ENCODE measurements at regions not wholly inside any gene's neighbourhood (a gene's known extent, or its start where the extent isn't known, plus 50 kb on each side); places are given as distances from the start of the nearest gene placed in this dataset.

DNA sequence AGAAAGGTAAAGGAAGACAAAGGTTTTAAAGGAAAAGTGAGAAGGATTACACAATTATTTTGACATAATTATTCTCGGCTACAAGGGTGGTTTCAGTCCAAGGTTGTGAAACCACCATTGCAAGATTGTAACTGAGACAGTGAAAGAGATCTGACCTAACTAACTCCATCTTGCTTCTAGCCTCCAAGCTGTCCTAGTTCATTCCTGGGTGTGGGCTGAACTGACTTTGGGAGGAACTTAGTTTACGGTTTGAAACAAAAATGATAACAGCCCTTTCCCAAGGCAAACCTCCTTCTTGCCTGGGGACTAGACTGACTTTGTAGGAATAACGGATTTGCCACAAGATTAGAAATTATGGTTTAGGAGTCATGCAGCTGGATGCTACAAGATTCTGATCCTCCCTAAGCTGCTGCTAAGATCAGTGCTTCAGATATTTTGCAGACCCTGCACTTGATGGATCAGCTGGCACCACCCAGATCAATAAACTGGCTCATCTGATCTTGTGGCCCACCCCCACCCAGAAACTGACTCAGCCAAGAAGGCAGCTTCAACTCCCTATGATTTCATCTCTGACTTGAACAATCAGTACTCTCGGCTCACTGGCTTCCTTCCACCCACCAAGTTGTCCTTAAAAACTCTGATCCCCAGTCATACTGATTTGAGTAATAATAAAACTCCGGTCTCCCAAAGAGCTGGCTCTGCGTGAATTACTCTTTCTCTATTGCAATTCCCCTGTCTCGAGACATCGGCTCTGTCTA, 57.7 kb upstream of the AADACL2 start (continued):
- TF ChIP-seq, protein P1, sequence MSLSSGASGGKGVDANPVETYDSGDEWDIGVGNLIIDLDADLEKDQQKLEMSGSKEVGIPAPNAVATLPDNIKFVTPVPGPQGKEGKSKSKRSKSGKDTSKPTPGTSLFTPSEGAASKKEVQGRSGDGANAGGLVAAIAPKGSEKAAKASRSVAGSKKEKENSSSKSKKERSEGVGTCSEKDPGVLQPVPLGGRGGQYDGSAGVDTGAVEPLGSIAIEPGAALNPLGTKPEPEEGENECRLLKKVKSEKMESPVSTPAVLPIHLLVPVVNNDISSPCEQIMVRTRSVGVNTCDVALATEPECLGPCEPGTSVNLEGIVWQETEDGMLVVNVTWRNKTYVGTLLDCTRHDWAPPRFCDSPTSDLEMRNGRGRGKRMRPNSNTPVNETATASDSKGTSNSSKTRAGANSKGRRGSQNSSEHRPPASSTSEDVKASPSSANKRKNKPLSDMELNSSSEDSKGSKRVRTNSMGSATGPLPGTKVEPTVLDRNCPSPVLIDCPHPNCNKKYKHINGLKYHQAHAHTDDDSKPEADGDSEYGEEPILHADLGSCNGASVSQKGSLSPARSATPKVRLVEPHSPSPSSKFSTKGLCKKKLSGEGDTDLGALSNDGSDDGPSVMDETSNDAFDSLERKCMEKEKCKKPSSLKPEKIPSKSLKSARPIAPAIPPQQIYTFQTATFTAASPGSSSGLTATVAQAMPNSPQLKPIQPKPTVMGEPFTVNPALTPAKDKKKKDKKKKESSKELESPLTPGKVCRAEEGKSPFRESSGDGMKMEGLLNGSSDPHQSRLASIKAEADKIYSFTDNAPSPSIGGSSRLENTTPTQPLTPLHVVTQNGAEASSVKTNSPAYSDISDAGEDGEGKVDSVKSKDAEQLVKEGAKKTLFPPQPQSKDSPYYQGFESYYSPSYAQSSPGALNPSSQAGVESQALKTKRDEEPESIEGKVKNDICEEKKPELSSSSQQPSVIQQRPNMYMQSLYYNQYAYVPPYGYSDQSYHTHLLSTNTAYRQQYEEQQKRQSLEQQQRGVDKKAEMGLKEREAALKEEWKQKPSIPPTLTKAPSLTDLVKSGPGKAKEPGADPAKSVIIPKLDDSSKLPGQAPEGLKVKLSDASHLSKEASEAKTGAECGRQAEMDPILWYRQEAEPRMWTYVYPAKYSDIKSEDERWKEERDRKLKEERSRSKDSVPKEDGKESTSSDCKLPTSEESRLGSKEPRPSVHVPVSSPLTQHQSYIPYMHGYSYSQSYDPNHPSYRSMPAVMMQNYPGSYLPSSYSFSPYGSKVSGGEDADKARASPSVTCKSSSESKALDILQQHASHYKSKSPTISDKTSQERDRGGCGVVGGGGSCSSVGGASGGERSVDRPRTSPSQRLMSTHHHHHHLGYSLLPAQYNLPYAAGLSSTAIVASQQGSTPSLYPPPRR (CRISPR knock-in tag; IDR thresholded peaks at IDR 0.05; ENCODE audit: borderline replicate concordance): no peak
- TF ChIP-seq PHB (CRISPR knock-in tag; IDR thresholded peaks at IDR 0.05) (no peak), ZNF3 (CRISPR knock-in tag; IDR thresholded peaks at IDR 0.05) (no peak), ZNF41 (CRISPR knock-in tag; conservative IDR thresholded peaks at IDR 0.05) (peak; percentile 78), TAL1 (IDR thresholded peaks at IDR 0.05) (no peak), STAT5A (IDR thresholded peaks at IDR 0.05; ENCODE audit: borderline replicate concordance, low read length) (no peak), TCF7L2 (IDR thresholded peaks at IDR 0.05; ENCODE audit: low read depth, low read length) (no peak), ZNF445 (CRISPR knock-in tag; IDR thresholded peaks at IDR 0.05; ENCODE audit: low read depth) (no peak), ATF7 (IDR thresholded peaks at IDR 0.05) (no peak), POLR2A (conservative IDR thresholded peaks at IDR 0.05) (no peak), ZNF134 (CRISPR knock-in tag; conservative IDR thresholded peaks at IDR 0.05) (no peak), GTF2A2 (tag; IDR thresholded peaks at IDR 0.05) (peak; percentile 92), ZNF589 (CRISPR knock-in tag; IDR thresholded peaks at IDR 0.05; ENCODE audit: low read depth) (peak; percentile 62; the same call in 1 of the 2 replicates), ESRRA (IDR thresholded peaks at IDR 0.05; ENCODE audit: borderline replicate concordance, low read depth) (no peak), FOXJ3 (CRISPR knock-in tag; IDR thresholded peaks at IDR 0.05) (no peak), FOS (IDR thresholded peaks at IDR 0.05; ENCODE audit: extremely low read depth, insufficient read length) (no peak), CC2D1A (IDR thresholded peaks at IDR 0.05) (no peak)
- TF ChIP-seq, protein P2, sequence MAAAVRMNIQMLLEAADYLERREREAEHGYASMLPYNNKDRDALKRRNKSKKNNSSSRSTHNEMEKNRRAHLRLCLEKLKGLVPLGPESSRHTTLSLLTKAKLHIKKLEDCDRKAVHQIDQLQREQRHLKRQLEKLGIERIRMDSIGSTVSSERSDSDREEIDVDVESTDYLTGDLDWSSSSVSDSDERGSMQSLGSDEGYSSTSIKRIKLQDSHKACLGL (CRISPR knock-in tag; IDR thresholded peaks at IDR 0.05; ENCODE audit: borderline replicate concordance, poor library complexity, severe bottlenecking): no peak
- TF ChIP-seq, protein P3, sequence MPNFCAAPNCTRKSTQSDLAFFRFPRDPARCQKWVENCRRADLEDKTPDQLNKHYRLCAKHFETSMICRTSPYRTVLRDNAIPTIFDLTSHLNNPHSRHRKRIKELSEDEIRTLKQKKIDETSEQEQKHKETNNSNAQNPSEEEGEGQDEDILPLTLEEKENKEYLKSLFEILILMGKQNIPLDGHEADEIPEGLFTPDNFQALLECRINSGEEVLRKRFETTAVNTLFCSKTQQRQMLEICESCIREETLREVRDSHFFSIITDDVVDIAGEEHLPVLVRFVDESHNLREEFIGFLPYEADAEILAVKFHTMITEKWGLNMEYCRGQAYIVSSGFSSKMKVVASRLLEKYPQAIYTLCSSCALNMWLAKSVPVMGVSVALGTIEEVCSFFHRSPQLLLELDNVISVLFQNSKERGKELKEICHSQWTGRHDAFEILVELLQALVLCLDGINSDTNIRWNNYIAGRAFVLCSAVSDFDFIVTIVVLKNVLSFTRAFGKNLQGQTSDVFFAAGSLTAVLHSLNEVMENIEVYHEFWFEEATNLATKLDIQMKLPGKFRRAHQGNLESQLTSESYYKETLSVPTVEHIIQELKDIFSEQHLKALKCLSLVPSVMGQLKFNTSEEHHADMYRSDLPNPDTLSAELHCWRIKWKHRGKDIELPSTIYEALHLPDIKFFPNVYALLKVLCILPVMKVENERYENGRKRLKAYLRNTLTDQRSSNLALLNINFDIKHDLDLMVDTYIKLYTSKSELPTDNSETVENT (CRISPR knock-in tag; IDR thresholded peaks at IDR 0.05): no peak
- TF ChIP-seq, protein P4, sequence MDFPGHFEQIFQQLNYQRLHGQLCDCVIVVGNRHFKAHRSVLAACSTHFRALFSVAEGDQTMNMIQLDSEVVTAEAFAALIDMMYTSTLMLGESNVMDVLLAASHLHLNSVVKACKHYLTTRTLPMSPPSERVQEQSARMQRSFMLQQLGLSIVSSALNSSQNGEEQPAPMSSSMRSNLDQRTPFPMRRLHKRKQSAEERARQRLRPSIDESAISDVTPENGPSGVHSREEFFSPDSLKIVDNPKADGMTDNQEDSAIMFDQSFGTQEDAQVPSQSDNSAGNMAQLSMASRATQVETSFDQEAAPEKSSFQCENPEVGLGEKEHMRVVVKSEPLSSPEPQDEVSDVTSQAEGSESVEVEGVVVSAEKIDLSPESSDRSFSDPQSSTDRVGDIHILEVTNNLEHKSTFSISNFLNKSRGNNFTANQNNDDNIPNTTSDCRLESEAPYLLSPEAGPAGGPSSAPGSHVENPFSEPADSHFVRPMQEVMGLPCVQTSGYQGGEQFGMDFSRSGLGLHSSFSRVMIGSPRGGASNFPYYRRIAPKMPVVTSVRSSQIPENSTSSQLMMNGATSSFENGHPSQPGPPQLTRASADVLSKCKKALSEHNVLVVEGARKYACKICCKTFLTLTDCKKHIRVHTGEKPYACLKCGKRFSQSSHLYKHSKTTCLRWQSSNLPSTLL (IDR thresholded peaks at IDR 0.05): no peak
